ENCODE measurements at regions not wholly inside any gene's neighbourhood (a gene's known extent, or its start where the extent isn't known, plus 50 kb on each side); places are given as distances from the start of the nearest gene placed in this dataset.

GRCh38 chr13:111789011-111789410, 277.9 kb upstream of the SOX1 start:
- intact Hi-C loops (cut with DNase I) = no loop called here
- peak in 2 of 3 donors; percentile 34 to 36 for DNase-seq

GRCh38 chr13:111789420-111789819, 277.5 kb upstream of the SOX1 start:
- no peak for ATAC-seq
- intact Hi-C loops (cut with DNase I) = no loop called here
- Histone ChIP-seq H3K27me3 (no peaks in the 10 kb centered on the region), H3K9me3 (no peaks in the 10 kb centered on the region), H3K4me3 (no peak overlapping the region), H3K27ac (no peak overlapping the region), H3K36me3 (no peaks in the 10 kb centered on the region), H3K4me1 (no peaks in the 10 kb centered on the region)
- DNase-seq = peak in 1 of 3 donors; percentile 30
- TF ChIP-seq CTCF (IDR thresholded peaks at IDR 0.05) (no peak), POLR2A (IDR thresholded peaks at IDR 0.05) (no peak)
- WGBS (ENCODE audit: insufficient coverage, low coverage, low lambda C conversion rate, missing lambda C conversion rate) = 78% methylated on average over 6 of the region's 11 CpGs

More at GRCh38 chr13:111789011-111789410, 277.9 kb upstream of the SOX1 start:
- Histone ChIP-seq H3K27me3 (no peaks in the 10 kb centered on the region), H3K4me1 (no peaks in the 10 kb centered on the region), H3K27ac (no peak overlapping the region), H3K36me3 (no peaks in the 10 kb centered on the region), H3K9me3 (no peaks in the 10 kb centered on the region), H3K4me3 (no peak overlapping the region)
- no CpG with 5 or more reads among the region's 8 CpGs for WGBS (ENCODE audit: insufficient coverage, low coverage, low lambda C conversion rate, missing lambda C conversion rate)
- ATAC-seq = no peak
- TF ChIP-seq POLR2A (IDR thresholded peaks at IDR 0.05) = no peak
- no peak for TF ChIP-seq CTCF (IDR thresholded peaks at IDR 0.05)

- Histone ChIP-seq H3K27me3 (no peaks in the 10 kb centered on the region), H3K4me3 (no peak overlapping the region), H3K36me3 (no peaks in the 10 kb centered on the region), H3K4me1 (no peaks in the 10 kb centered on the region), H3K27ac (no peak overlapping the region), H3K9me3 (no peaks in the 10 kb centered on the region)
- ATAC-seq = no peak
- WGBS (ENCODE audit: insufficient coverage, low coverage, low lambda C conversion rate, missing lambda C conversion rate) = 93% methylated on average over 5 of the region's 5 CpGs
- intact Hi-C loops (cut with DNase I) = no loop called here
- DNase-seq = no peak
- TF ChIP-seq CTCF (IDR thresholded peaks at IDR 0.05) (no peak), POLR2A (IDR thresholded peaks at IDR 0.05) (no peak)
Observed at GRCh38 chr13:111790621-111791020, 276.3 kb upstream of the SOX1 start.

- ATAC-seq (no peak), DNase-seq (no peak)
- Histone ChIP-seq H3K36me3 (no peaks in the 10 kb centered on the region), H3K4me1 (no peaks in the 10 kb centered on the region), H3K27me3 (no peaks in the 10 kb centered on the region), H3K4me3 (no peak overlapping the region), H3K9me3 (no peaks in the 10 kb centered on the region), H3K27ac (no peak overlapping the region)
- 80% methylated on average over 1 of the region's 3 CpGs for WGBS (ENCODE audit: insufficient coverage, low coverage, low lambda C conversion rate, missing lambda C conversion rate)
- intact Hi-C loops (cut with DNase I) = no loop called here
- TF ChIP-seq CTCF (IDR thresholded peaks at IDR 0.05) = no peak
- no peak for TF ChIP-seq POLR2A (IDR thresholded peaks at IDR 0.05)
Observed at GRCh38 chr13:111791131-111791530, 275.8 kb upstream of the SOX1 start.

GRCh38 chr13:111792956-111793355, 274.0 kb upstream of the SOX1 start:
- peak in 1 of 3 donors; percentile 19 for DNase-seq
- TF ChIP-seq POLR2A (IDR thresholded peaks at IDR 0.05) (no peak), CTCF (IDR thresholded peaks at IDR 0.05) (no peak)
- ATAC-seq = no peak
- no peaks in the 10 kb centered on the region for H3K4me1 ChIP-seq
- H3K9me3 ChIP-seq = no peaks in the 10 kb centered on the region
- H3K27me3 ChIP-seq = no peaks in the 10 kb centered on the region
- no peak overlapping the region for H3K4me3 ChIP-seq
- H3K27ac ChIP-seq = no peak overlapping the region
- H3K36me3 ChIP-seq = no peaks in the 10 kb centered on the region
- WGBS (ENCODE audit: insufficient coverage, low coverage, low lambda C conversion rate, missing lambda C conversion rate) = 69% methylated on average over 3 of the region's 6 CpGs
- intact Hi-C loops (cut with DNase I) = no loop called here

All from right lobe of liver (tissue), 6 donors.